AG08395 (cell line): ENCODE measurements at regions not wholly inside any gene's neighbourhood (a gene's known extent, or its start where the extent isn't known, plus 50 kb on each side); places are given as distances from the start of the nearest gene placed in this dataset.
"Not testable (repeated sequence)": the region's sequence is repeated elsewhere in the genome, so short reads cannot be mapped to it uniquely, and the experiment has no call there.

ENCODE experiments used
- DNase-seq: peaks from one replicate; pipeline ENCODE4 v3.0.0; 2012; ENCODE audit warnings: mixed read lengths, low spot score

- no peak for DNase-seq
Observed at GRCh38 chr14:46147452-46147851, 504.1 kb downstream of the RPL10L start.

GRCh38 chr14:46147024-46147423 lies 504.6 kb downstream of the RPL10L start:
- DNase-seq: no peak

- no peak for DNase-seq
Observed at GRCh38 chr14:46140445-46140844, 511.1 kb downstream of the RPL10L start.

- no peak for DNase-seq
Observed at GRCh38 chr14:46139649-46140048, 511.9 kb downstream of the RPL10L start.

GRCh38 chr14:46137786-46138185 lies 513.8 kb downstream of the RPL10L start:
- no peak for DNase-seq

- no peak for DNase-seq
Observed at GRCh38 chr14:46136456-46136855, 515.1 kb downstream of the RPL10L start.

GRCh38 chr14:46108228-46108627 lies 543.4 kb downstream of the RPL10L start:
- DNase-seq: no peak

GRCh38 chr14:46100901-46101300 lies 550.7 kb downstream of the RPL10L start:
- DNase-seq: not testable (repeated sequence)

- no peak for DNase-seq
Observed at GRCh38 chr14:46091819-46092218, 559.8 kb downstream of the RPL10L start.

- DNase-seq: no peak
Observed at GRCh38 chr14:46087604-46088003, 564.0 kb downstream of the RPL10L start.

GRCh38 chr14:46074061-46074460 lies 577.5 kb downstream of the RPL10L start:
- DNase-seq: no peak

GRCh38 chr14:46063872-46064271 lies 587.7 kb downstream of the RPL10L start:
- no peak for DNase-seq

- no peak for DNase-seq
Observed at GRCh38 chr14:46058964-46059563, 592.5 kb downstream of the RPL10L start.

GRCh38 chr14:46057799-46058198 lies 593.8 kb downstream of the RPL10L start:
- no peak for DNase-seq

- peak; percentile 10 for DNase-seq
Observed at GRCh38 chr14:46054526-46054925, 597.1 kb downstream of the RPL10L start.

GRCh38 chr14:46053221-46053620 lies 598.4 kb downstream of the RPL10L start:
- no peak for DNase-seq

- DNase-seq: no peak
Observed at GRCh38 chr14:46051796-46052195, 599.8 kb downstream of the RPL10L start.

GRCh38 chr14:46048127-46048526 lies 603.5 kb downstream of the RPL10L start:
- peak; percentile 7 for DNase-seq

- no peak for DNase-seq
Observed at GRCh38 chr14:46036099-46036498, 615.5 kb downstream of the RPL10L start.

- DNase-seq: no peak
Observed at GRCh38 chr14:46034305-46034704, 617.3 kb downstream of the RPL10L start.

GRCh38 chr14:46018846-46019420 lies 632.6 kb downstream of the RPL10L start:
- no peak for DNase-seq

GRCh38 chr14:46008348-46008747 lies 643.2 kb downstream of the RPL10L start:
- DNase-seq: no peak

GRCh38 chr14:45998554-45998953 lies 653.0 kb downstream of the RPL10L start:
- DNase-seq: no peak

- DNase-seq: no peak
Observed at GRCh38 chr14:45990252-45990651, 661.3 kb downstream of the RPL10L start.
